ENCODE measurements at regions not wholly inside any gene's neighbourhood (a gene's known extent, or its start where the extent isn't known, plus 50 kb on each side); places are given as distances from the start of the nearest gene placed in this dataset.

GRCh38 chr13:97600458-97601075 lies 166.6 kb downstream of the RAP2A start:
- Mint-ChIP-seq H3K36me3 (ENCODE audit: low read depth) (no peaks in the 10 kb centered on the region), H3K27ac (no peak overlapping the region), H3K9me3 (ENCODE audit: insufficient read depth) (no peaks in the 10 kb centered on the region), H3K27me3 (ENCODE audit: low read depth) (peaks cover 5% of the 10 kb centered on the region), H3K4me3 (no peak overlapping the region), H3K4me1 (ENCODE audit: low read depth) (no peaks in the 10 kb centered on the region)
- ATAC-seq (no peak), DNase-seq (no peak)
- CTCF ChIA-PET, result no interaction called here
- POLR2A ChIA-PET, result no interaction called here

- Mint-ChIP-seq H3K4me3 (no peak overlapping the region), H3K36me3 (ENCODE audit: low read depth) (no peaks in the 10 kb centered on the region), H3K4me1 (ENCODE audit: low read depth) (no peaks in the 10 kb centered on the region), H3K9me3 (ENCODE audit: insufficient read depth) (no peaks in the 10 kb centered on the region), H3K27ac (no peak overlapping the region), H3K27me3 (ENCODE audit: low read depth) (peaks cover 4% of the 10 kb centered on the region)
- ATAC-seq, result no peak
- CTCF ChIA-PET, result no interaction called here
- POLR2A ChIA-PET, result no interaction called here
- no peak for DNase-seq
Measured at GRCh38 chr13:97615266-97615665, 181.3 kb downstream of the RAP2A start.

GRCh38 chr13:97616385-97616784 lies 182.4 kb downstream of the RAP2A start:
- no peak for ATAC-seq
- Mint-ChIP-seq H3K9me3 (ENCODE audit: insufficient read depth) (no peaks in the 10 kb centered on the region), H3K4me3 (no peak overlapping the region), H3K27me3 (ENCODE audit: low read depth) (peaks cover 4% of the 10 kb centered on the region), H3K4me1 (ENCODE audit: low read depth) (no peaks in the 10 kb centered on the region), H3K27ac (no peak overlapping the region), H3K36me3 (ENCODE audit: low read depth) (no peaks in the 10 kb centered on the region)
- ChIA-PET POLR2A (no interaction called here), CTCF (no interaction called here)
- DNase-seq, result no peak

- no peaks in the 10 kb centered on the region for H3K9me3 Mint-ChIP-seq (ENCODE audit: insufficient read depth)
- H3K4me3 Mint-ChIP-seq, result no peak overlapping the region
- DNase-seq (no peak), ATAC-seq (no peak)
- no peaks in the 10 kb centered on the region for H3K4me1 Mint-ChIP-seq (ENCODE audit: low read depth)
- no peak overlapping the region for H3K27ac Mint-ChIP-seq
- no peaks in the 10 kb centered on the region for H3K36me3 Mint-ChIP-seq (ENCODE audit: low read depth)
- CTCF ChIA-PET, result no interaction called here
- POLR2A ChIA-PET, result no interaction called here
- H3K27me3 Mint-ChIP-seq (ENCODE audit: low read depth), result peaks cover 2% of the 10 kb centered on the region
Measured at GRCh38 chr13:97621025-97621424, 187.1 kb downstream of the RAP2A start.

- Mint-ChIP-seq H3K4me1 (ENCODE audit: low read depth) (no peaks in the 10 kb centered on the region), H3K4me3 (no peak overlapping the region), H3K27ac (no peak overlapping the region), H3K27me3 (ENCODE audit: low read depth) (peaks cover 2% of the 10 kb centered on the region), H3K9me3 (ENCODE audit: insufficient read depth) (no peaks in the 10 kb centered on the region), H3K36me3 (ENCODE audit: low read depth) (no peaks in the 10 kb centered on the region)
- DNase-seq (no peak), ATAC-seq (no peak)
- ChIA-PET CTCF (no interaction called here), POLR2A (no interaction called here)
Measured at GRCh38 chr13:97621631-97622030, 187.7 kb downstream of the RAP2A start.

- Mint-ChIP-seq H3K4me3 (no peak overlapping the region), H3K9me3 (ENCODE audit: insufficient read depth) (no peaks in the 10 kb centered on the region)
- no peak for ATAC-seq
Measured at GRCh38 chr13:97627566-97627965, 193.6 kb downstream of the RAP2A start.

GRCh38 chr13:97629601-97630272 lies 195.8 kb downstream of the RAP2A start:
- Mint-ChIP-seq H3K27me3 (ENCODE audit: low read depth) (peaks cover 6% of the 10 kb centered on the region), H3K9me3 (ENCODE audit: insufficient read depth) (no peaks in the 10 kb centered on the region), H3K4me3 (no peak overlapping the region), H3K4me1 (ENCODE audit: low read depth) (no peaks in the 10 kb centered on the region), H3K27ac (no peak overlapping the region), H3K36me3 (ENCODE audit: low read depth) (no peaks in the 10 kb centered on the region)
- ChIA-PET CTCF (no interaction called here), POLR2A (no interaction called here)
- DNase-seq (no peak), ATAC-seq (no peak)

More at GRCh38 chr13:97627566-97627965, 193.6 kb downstream of the RAP2A start:
- DNase-seq, result no peak
- ChIA-PET CTCF (no interaction called here), POLR2A (no interaction called here)
- no peaks in the 10 kb centered on the region for H3K36me3 Mint-ChIP-seq (ENCODE audit: low read depth)
- peaks cover 6% of the 10 kb centered on the region for H3K27me3 Mint-ChIP-seq (ENCODE audit: low read depth)
- H3K4me1 Mint-ChIP-seq (ENCODE audit: low read depth), result no peaks in the 10 kb centered on the region
- H3K27ac Mint-ChIP-seq, result no peak overlapping the region

- DNase-seq (no peak), ATAC-seq (no peak)
- ChIA-PET CTCF (no interaction called here), POLR2A (no interaction called here)
- Mint-ChIP-seq H3K4me3 (no peak overlapping the region), H3K9me3 (ENCODE audit: insufficient read depth) (no peaks in the 10 kb centered on the region), H3K36me3 (ENCODE audit: low read depth) (no peaks in the 10 kb centered on the region), H3K27ac (no peak overlapping the region), H3K27me3 (ENCODE audit: low read depth) (peaks cover 6% of the 10 kb centered on the region), H3K4me1 (ENCODE audit: low read depth) (no peaks in the 10 kb centered on the region)
Measured at GRCh38 chr13:97630725-97631124, 196.8 kb downstream of the RAP2A start.

GRCh38 chr13:97631158-97631557 lies 197.2 kb downstream of the RAP2A start:
- DNase-seq, result no peak
- Mint-ChIP-seq H3K9me3 (ENCODE audit: insufficient read depth) (no peaks in the 10 kb centered on the region), H3K4me1 (ENCODE audit: low read depth) (no peaks in the 10 kb centered on the region), H3K27me3 (ENCODE audit: low read depth) (peaks cover 6% of the 10 kb centered on the region), H3K27ac (no peak overlapping the region), H3K4me3 (no peak overlapping the region), H3K36me3 (ENCODE audit: low read depth) (no peaks in the 10 kb centered on the region)
- ChIA-PET CTCF (no interaction called here), POLR2A (no interaction called here)
- ATAC-seq, result no peak

- Mint-ChIP-seq H3K36me3 (ENCODE audit: low read depth) (no peaks in the 10 kb centered on the region), H3K9me3 (ENCODE audit: insufficient read depth) (no peaks in the 10 kb centered on the region), H3K27ac (no peak overlapping the region), H3K27me3 (ENCODE audit: low read depth) (no peaks in the 10 kb centered on the region), H3K4me1 (ENCODE audit: low read depth) (no peaks in the 10 kb centered on the region), H3K4me3 (no peak overlapping the region)
- DNase-seq (no peak), ATAC-seq (no peak)
- POLR2A ChIA-PET, result no interaction called here
- CTCF ChIA-PET, result no interaction called here
Measured at GRCh38 chr13:97639236-97639635, 205.3 kb downstream of the RAP2A start.

GRCh38 chr13:97640268-97640667 lies 206.3 kb downstream of the RAP2A start:
- H3K4me1 Mint-ChIP-seq (ENCODE audit: low read depth), result no peaks in the 10 kb centered on the region
- ChIA-PET CTCF (no interaction called here), POLR2A (no interaction called here)
- H3K27ac Mint-ChIP-seq, result no peak overlapping the region
- ATAC-seq (no peak), DNase-seq (no peak)
- H3K36me3 Mint-ChIP-seq (ENCODE audit: low read depth), result no peaks in the 10 kb centered on the region
- H3K27me3 Mint-ChIP-seq (ENCODE audit: low read depth), result no peaks in the 10 kb centered on the region
- no peaks in the 10 kb centered on the region for H3K9me3 Mint-ChIP-seq (ENCODE audit: insufficient read depth)
- H3K4me3 Mint-ChIP-seq, result no peak overlapping the region

- ATAC-seq (no peak), DNase-seq (no peak)
- no peaks in the 10 kb centered on the region for H3K27me3 Mint-ChIP-seq (ENCODE audit: low read depth)
- no peaks in the 10 kb centered on the region for H3K4me1 Mint-ChIP-seq (ENCODE audit: low read depth)
- no peaks in the 10 kb centered on the region for H3K36me3 Mint-ChIP-seq (ENCODE audit: low read depth)
- H3K27ac Mint-ChIP-seq, result no peak overlapping the region
- POLR2A ChIA-PET, result no interaction called here
- H3K9me3 Mint-ChIP-seq (ENCODE audit: insufficient read depth), result no peaks in the 10 kb centered on the region
- CTCF ChIA-PET, result no interaction called here
- no peak overlapping the region for H3K4me3 Mint-ChIP-seq
Measured at GRCh38 chr13:97648171-97648880, 214.4 kb downstream of the RAP2A start.

- Mint-ChIP-seq H3K9me3 (ENCODE audit: insufficient read depth) (no peaks in the 10 kb centered on the region), H3K27me3 (ENCODE audit: low read depth) (no peaks in the 10 kb centered on the region), H3K27ac (no peak overlapping the region), H3K4me3 (no peak overlapping the region), H3K36me3 (ENCODE audit: low read depth) (no peaks in the 10 kb centered on the region), H3K4me1 (ENCODE audit: low read depth) (no peaks in the 10 kb centered on the region)
- ChIA-PET POLR2A (no interaction called here), CTCF (no interaction called here)
- DNase-seq (no peak), ATAC-seq (no peak)
Measured at GRCh38 chr13:97648881-97649224, 214.9 kb downstream of the RAP2A start.

Measured in activated CD8-positive, alpha-beta T cell treated with anti-CD3 and anti-CD28 coated beads, Interleukin-2, amount 10 ng/mL, durations not matched to agents 7 days and 5 days (primary cell).